Pancreas (tissue), 10 donors: ENCODE measurements at regions not wholly inside any gene's neighbourhood (a gene's known extent, or its start where the extent isn't known, plus 50 kb on each side); places are given as distances from the start of the nearest gene placed in this dataset.
A peak's percentile ranks its signal among the peaks of the same experiment; 100 is the strongest.
"Not testable (repeated sequence)": the region's sequence is repeated elsewhere in the genome, so short reads cannot be mapped to it uniquely, and the experiment has no call there.

Experiments used
- ATAC-seq, 4 donors: fragments of 200-7000 bp; cut with Tn5 transposase; one replicate each; pipeline versions ENCODE4 v1.8.0 to v1.9.1; 2020; ENCODE audit warnings: mild to moderate bottlenecking in 4 of 4, moderate library complexity in 4 of 4
- DNase-seq, 6 donors: peaks; one replicate each; pipeline ENCODE4 v3.0.0-alpha.2; 2020
- FAIRE-seq: peaks from 2 replicates; lab custom pipeline; 2012; peaks lifted over from hg19 to GRCh38; lab: Jason Lieb, UNC
- H3K27ac ChIP-seq, 4 donors: fragments of 200-600 bp; sonication (generic); 1 replicate in 3 of 4; 2 replicates in 1 of 4; pipeline versions ENCODE4 v1.5.0 to v1.8.0; 2020
- H3K27me3 ChIP-seq, 4 donors: fragments of 200-600 bp; one replicate each; pipeline ENCODE4 v1.8.0; 2021
- H3K36me3 ChIP-seq, 3 donors: fragments of 200-600 bp; sonication (generic) in 1 of 3; one replicate each; pipeline versions ENCODE4 v1.5.0 to v1.8.0; 2020 to 2021
- H3K4me1 ChIP-seq, 3 donors: fragments of 200-600 bp; one replicate each; pipeline ENCODE4 v1.8.0; 2021
- H3K4me3 ChIP-seq, 4 donors: fragments of 200-600 bp; sonication (generic) in 2 of 4; one replicate each; pipeline versions ENCODE4 v1.5.0 to v1.8.0; 2020 to 2021
- H3K9me3 ChIP-seq, 4 donors: fragments of 200-600 bp; one replicate each; pipeline ENCODE4 v1.8.0; 2021
- WGBS, 2 donors: extraction: QIAGEN DNeasy Blood & Tissue Kit; methylation state at CpG; one replicate each; pipeline ENCODE4 v1.1.7; 2013; 5-methylcytosine and 5-hydroxymethylcytosine counted together
- intact Hi-C, 3 donors: fragments of 100-400 bp; cut with DNase I; formaldehyde crosslinking; loops; one replicate each; pipeline versions ENCODE4 v1.11.1 to v1.14.2; 2022
- TF ChIP-seq, protein P1 (sequence below), 4 donors: fragments of 200-600 bp; sonication (generic) in 3 of 4; IDR thresholded peaks; one replicate each; pipeline versions ENCODE4 v1.5.0 to v1.8.0; 2021; ENCODE audit warnings: antibody characterized with exemption in 4 of 4
- donor health status: healthy with polysubstance abuse.
- donor health status: DM: no; HTN: no; CAD: no; lungs with moderate emphysema.
- donor health status: DM: no; HTN: no; CAD: no.
- donor health status: control.
- donor health status: control.
- donor health status: Bipolar disorder and iron deficiency.
- donor health status: DM: yes; HTN: yes; CAD: no.
- donor health status: DM: no; HTN: no; CAD: no.
- donor health status: DM: no; HTN: no; CAD: no.
- donor health status: DM: yes; HTN: yes; CAD: no.

- FAIRE-seq (peak; percentile 53), ATAC-seq (peak in 3 of 4 donors; percentile 68 to 87 (median 80))
- intact Hi-C loops, result no loop called here
Measured at GRCh38 chr3:39707314-39707909, 102.0 kb upstream of the MYRIP start.

GRCh38 chr3:39712413-39713048 is 96.9 kb upstream of the MYRIP start:
- H3K9me3 ChIP-seq, result no peaks in the 10 kb centered on the region
- DNase-seq (no peak), FAIRE-seq (no peak), ATAC-seq (no peak)
- H3K27me3 ChIP-seq, result no peaks in the 10 kb centered on the region
- intact Hi-C loops, result no loop called here
- no peaks in the 10 kb centered on the region for H3K4me1 ChIP-seq
- TF ChIP-seq, protein P1, sequence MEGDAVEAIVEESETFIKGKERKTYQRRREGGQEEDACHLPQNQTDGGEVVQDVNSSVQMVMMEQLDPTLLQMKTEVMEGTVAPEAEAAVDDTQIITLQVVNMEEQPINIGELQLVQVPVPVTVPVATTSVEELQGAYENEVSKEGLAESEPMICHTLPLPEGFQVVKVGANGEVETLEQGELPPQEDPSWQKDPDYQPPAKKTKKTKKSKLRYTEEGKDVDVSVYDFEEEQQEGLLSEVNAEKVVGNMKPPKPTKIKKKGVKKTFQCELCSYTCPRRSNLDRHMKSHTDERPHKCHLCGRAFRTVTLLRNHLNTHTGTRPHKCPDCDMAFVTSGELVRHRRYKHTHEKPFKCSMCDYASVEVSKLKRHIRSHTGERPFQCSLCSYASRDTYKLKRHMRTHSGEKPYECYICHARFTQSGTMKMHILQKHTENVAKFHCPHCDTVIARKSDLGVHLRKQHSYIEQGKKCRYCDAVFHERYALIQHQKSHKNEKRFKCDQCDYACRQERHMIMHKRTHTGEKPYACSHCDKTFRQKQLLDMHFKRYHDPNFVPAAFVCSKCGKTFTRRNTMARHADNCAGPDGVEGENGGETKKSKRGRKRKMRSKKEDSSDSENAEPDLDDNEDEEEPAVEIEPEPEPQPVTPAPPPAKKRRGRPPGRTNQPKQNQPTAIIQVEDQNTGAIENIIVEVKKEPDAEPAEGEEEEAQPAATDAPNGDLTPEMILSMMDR (IDR thresholded peaks at IDR 0.05), result no peak
- no peaks in the 10 kb centered on the region for H3K36me3 ChIP-seq
- WGBS, 2 donors, result 93 to 95% methylated on average over 4 of the region's 4 CpGs
- no peak overlapping the region for H3K4me3 ChIP-seq
- H3K27ac ChIP-seq, result no peak overlapping the region

More at GRCh38 chr3:39707314-39707909, 102.0 kb upstream of the MYRIP start:
- 5 to 7% methylated on average over 5 of the region's 5 CpGs for WGBS, 2 donors
- Histone ChIP-seq H3K4me3 (no peak overlapping the region), H3K27me3 (no peaks in the 10 kb centered on the region), H3K36me3 (no peaks in the 10 kb centered on the region), H3K4me1 (no peaks in the 10 kb centered on the region), H3K27ac (no peak overlapping the region), H3K9me3 (no peaks in the 10 kb centered on the region)
- no peak for DNase-seq
- TF ChIP-seq, protein P1 (IDR thresholded peaks at IDR 0.05), result peak; percentile 38 to 54 (median 50)

DNA sequence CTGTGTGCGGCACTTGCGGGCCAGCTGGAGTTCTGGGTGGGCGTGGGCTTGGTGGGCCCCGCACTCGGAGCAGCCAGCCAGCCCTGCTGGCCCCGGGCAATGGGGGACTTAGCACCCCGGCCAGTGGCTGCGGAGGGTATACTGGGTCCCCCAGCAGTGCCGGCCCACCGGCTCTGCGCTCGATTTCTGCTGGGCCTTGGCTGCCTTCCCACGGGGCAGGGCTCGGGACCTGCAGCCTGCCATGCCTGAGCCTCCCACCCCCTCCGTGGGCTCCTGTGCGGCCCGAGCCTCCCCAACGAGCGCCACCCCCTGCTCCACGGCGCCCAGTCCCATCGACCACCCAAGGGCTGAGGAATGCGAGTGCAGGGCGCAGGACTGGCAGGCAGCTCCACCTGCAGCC is 96.1 kb upstream of the MYRIP start:
- 97% methylated on average over 14 to 24 of the region's 24 CpGs for WGBS, 2 donors
- H3K27me3 ChIP-seq, H3K4me3 ChIP-seq, H3K9me3 ChIP-seq, H3K27ac ChIP-seq, FAIRE-seq, ATAC-seq, H3K36me3 ChIP-seq, H3K4me1 ChIP-seq, intact Hi-C loops: not testable (repeated sequence)
- DNase-seq, result peak in 1 of 6 donors; percentile 47

GRCh38 chr3:39716849-39717248 is 92.6 kb upstream of the MYRIP start:
- DNase-seq (no peak), ATAC-seq (no peak), FAIRE-seq (no peak)
- Histone ChIP-seq H3K9me3 (no peaks in the 10 kb centered on the region), H3K4me1 (no peaks in the 10 kb centered on the region), H3K27me3 (no peaks in the 10 kb centered on the region), H3K27ac (no peak overlapping the region), H3K4me3 (no peak overlapping the region), H3K36me3 (no peaks in the 10 kb centered on the region)
- WGBS, 2 donors, result 76 to 80% methylated on average over 3 of the region's 3 CpGs
- TF ChIP-seq, protein P1 (IDR thresholded peaks at IDR 0.05), result no peak
- intact Hi-C loops, result no loop called here

DNA sequence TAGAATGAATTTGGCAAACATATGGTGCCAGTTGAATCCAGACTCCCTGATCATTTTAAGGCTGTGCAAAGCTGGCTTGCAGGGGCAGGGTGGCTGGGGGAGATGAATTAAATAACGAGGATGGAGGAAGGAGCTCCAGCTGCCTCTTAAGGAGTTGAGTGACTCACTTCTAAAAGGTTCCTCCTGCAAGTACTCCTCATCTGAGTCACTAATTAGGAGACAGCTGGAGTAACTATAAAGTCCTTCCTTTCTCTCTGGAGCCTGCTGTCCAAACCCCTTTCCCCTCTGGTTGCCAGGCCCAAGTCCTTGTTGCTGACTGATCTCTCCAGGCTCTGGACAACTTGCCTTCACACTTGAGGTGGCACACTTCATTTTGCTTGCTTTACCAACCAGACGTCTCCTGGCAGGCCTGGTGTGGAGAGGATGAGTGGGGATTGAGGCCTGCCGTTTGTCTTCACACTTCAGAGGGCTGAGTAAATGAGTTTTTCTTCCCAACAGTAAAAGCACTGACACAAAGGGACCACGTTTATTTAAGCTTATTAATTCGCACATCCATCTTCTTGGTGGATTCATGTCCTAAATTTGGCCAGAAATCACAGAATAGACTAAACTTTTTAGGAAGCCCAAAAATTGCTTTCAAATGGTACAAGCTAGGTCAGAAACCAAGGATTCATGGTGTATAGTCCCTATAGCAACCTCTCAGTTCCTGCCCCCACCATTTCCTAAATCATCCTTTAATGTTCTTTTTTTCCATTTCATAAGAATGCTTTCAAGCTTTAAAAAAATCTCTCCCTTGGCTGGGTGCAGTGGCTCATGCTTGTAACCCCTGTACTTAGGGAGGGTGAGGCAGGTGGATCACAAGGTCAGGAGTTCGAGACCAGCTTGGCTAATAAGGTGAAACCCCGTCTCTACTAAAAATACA is 90.5 kb upstream of the MYRIP start:
- Histone ChIP-seq H3K36me3 (no peaks in the 10 kb centered on the region), H3K27ac (no peak overlapping the region), H3K4me3 (no peak overlapping the region), H3K27me3 (no peaks in the 10 kb centered on the region), H3K9me3 (no peaks in the 10 kb centered on the region), H3K4me1 (no peaks in the 10 kb centered on the region)
- DNase-seq (no peak), FAIRE-seq (no peak), ATAC-seq (no peak)
- intact Hi-C loops, result no loop called here
- whole genome bisulfite sequencing, 2 donors, result 75 to 82% methylated on average over 7 of the region's 7 CpGs
- TF ChIP-seq, protein P1 (IDR thresholded peaks at IDR 0.05), result no peak
